ENCODE measurements at regions not wholly inside any gene's neighbourhood (a gene's known extent, or its start where the extent isn't known, plus 50 kb on each side); places are given as distances from the start of the nearest gene placed in this dataset.

- TF ChIP-seq CTCF (conservative IDR thresholded peaks at IDR 0.05; ENCODE audit: low read depth, low read length) (no peak), MAFK (IDR thresholded peaks at IDR 0.05; ENCODE audit: low read depth, low read length) (no peak), RAD21 (IDR thresholded peaks at IDR 0.05; ENCODE audit: low read length) (no peak)
Measured at GRCh38 chr2:105510761-105511528, 112.1 kb upstream of the FHL2 start.
